ENCODE measurements at regions not wholly inside any gene's neighbourhood (a gene's known extent, or its start where the extent isn't known, plus 50 kb on each side); places are given as distances from the start of the nearest gene placed in this dataset.
"Not testable (repeated sequence)": the region's sequence is repeated elsewhere in the genome, so short reads cannot be mapped to it uniquely, and the experiment has no call there.

DNA sequence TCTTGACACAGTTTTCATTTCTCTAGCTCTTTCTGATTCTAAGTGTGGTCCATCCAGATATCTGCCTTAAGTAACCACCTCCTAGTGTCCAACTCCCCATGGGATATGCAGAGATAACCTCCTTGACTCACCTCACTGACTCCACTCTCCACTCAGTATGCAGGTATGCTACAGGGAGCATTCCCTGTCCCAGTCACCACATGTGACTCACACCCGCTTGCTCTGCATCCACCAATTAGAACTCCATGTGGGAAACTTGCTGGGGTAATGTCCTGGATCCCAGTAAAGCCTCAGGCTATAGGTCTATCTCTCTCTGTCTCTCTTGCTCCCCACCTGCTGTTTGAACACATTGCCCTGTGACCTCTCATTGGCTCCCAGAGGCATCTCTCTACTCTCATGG, 563.9 kb downstream of the HTR1A start:
- Histone ChIP-seq H2AFZ (ENCODE audit: low read length) (no peak overlapping the region), H3F3A (ENCODE audit: insufficient read depth, low read length) (no peaks in the 10 kb centered on the region), H3K9me2 (ENCODE audit: low read depth, low read length) (no peaks in the 10 kb centered on the region), H4K20me1 (ENCODE audit: insufficient read depth, low read length) (no peaks in the 10 kb centered on the region), H3K9ac (ENCODE audit: low read length) (no peak overlapping the region), H3K4me3 (ENCODE audit: low read depth, low read length, poor library complexity, severe bottlenecking) (no peak overlapping the region), H3K4me2 (ENCODE audit: low read length) (no peak overlapping the region), H3K4me1 (ENCODE audit: insufficient read depth, low read length, severe bottlenecking) (no peaks in the 10 kb centered on the region), H3K36me3 (ENCODE audit: insufficient read depth, low read length) (no peaks in the 10 kb centered on the region), H3K27ac (ENCODE audit: low read depth, low read length, poor library complexity, severe bottlenecking) (no peak overlapping the region), H3K27me3 (ENCODE audit: insufficient read depth, low read length) (no peaks in the 10 kb centered on the region), H3K9me3 (ENCODE audit: low read length) (no peaks in the 10 kb centered on the region), H3K79me2 (ENCODE audit: insufficient read depth, low read length) (no peaks in the 10 kb centered on the region)
- TF ChIP-seq EZH2 (IDR thresholded peaks at IDR 0.05; ENCODE audit: borderline replicate concordance, low read length), result no peak
- no peak for TF ChIP-seq CTCF (IDR thresholded peaks at IDR 0.05; ENCODE audit: low read length)

DNA sequence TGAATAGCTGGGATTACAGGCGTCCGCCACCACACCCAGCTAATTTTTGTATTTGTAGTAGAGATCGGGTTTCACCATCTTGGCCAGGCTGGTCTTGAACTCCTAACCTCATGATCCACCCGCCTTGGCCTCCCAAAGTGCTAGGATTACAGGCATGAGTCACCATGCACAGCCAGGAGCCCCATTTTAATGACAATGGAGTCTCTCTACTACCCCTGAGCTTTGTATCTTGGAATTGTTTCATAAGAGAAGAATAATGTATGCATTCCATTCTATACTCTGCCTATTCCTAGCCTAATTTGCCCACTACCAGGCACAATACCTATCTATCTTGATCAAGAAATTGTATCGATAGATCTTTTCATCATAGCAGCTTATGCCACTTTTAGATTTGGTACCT, 574.1 kb downstream of the HTR1A start:
- H3K4me1 ChIP-seq (ENCODE audit: insufficient read depth, low read length, severe bottlenecking); H3F3A ChIP-seq (ENCODE audit: insufficient read depth, low read length); H3K27me3 ChIP-seq (ENCODE audit: insufficient read depth, low read length); H3K27ac ChIP-seq (ENCODE audit: low read depth, low read length, poor library complexity, severe bottlenecking); H4K20me1 ChIP-seq (ENCODE audit: insufficient read depth, low read length); H3K4me2 ChIP-seq (ENCODE audit: low read length); H2AFZ ChIP-seq (ENCODE audit: low read length); H3K36me3 ChIP-seq (ENCODE audit: insufficient read depth, low read length); H3K79me2 ChIP-seq (ENCODE audit: insufficient read depth, low read length); H3K9me3 ChIP-seq (ENCODE audit: low read length); H3K9ac ChIP-seq (ENCODE audit: low read length); H3K4me3 ChIP-seq (ENCODE audit: low read depth, low read length, poor library complexity, severe bottlenecking); H3K9me2 ChIP-seq (ENCODE audit: low read depth, low read length): not testable (repeated sequence)

- no peaks in the 10 kb centered on the region for H3K4me1 ChIP-seq (ENCODE audit: insufficient read depth, low read length, severe bottlenecking)
- no peaks in the 10 kb centered on the region for H3K9me3 ChIP-seq (ENCODE audit: low read length)
- no peak overlapping the region for H2AFZ ChIP-seq (ENCODE audit: low read length)
- H3K4me2 ChIP-seq (ENCODE audit: low read length), result no peak overlapping the region
- H3K79me2 ChIP-seq (ENCODE audit: insufficient read depth, low read length), result no peaks in the 10 kb centered on the region
- no peak overlapping the region for H3K9ac ChIP-seq (ENCODE audit: low read length)
- H3F3A ChIP-seq (ENCODE audit: insufficient read depth, low read length), result no peaks in the 10 kb centered on the region
- no peak overlapping the region for H3K27ac ChIP-seq (ENCODE audit: low read depth, low read length, poor library complexity, severe bottlenecking)
- no peaks in the 10 kb centered on the region for H3K36me3 ChIP-seq (ENCODE audit: insufficient read depth, low read length)
- no peaks in the 10 kb centered on the region for H3K9me2 ChIP-seq (ENCODE audit: low read depth, low read length)
- no peak overlapping the region for H3K4me3 ChIP-seq (ENCODE audit: low read depth, low read length, poor library complexity, severe bottlenecking)
- no peaks in the 10 kb centered on the region for H4K20me1 ChIP-seq (ENCODE audit: insufficient read depth, low read length)
- no peaks in the 10 kb centered on the region for H3K27me3 ChIP-seq (ENCODE audit: insufficient read depth, low read length)
- TF ChIP-seq EZH2 (IDR thresholded peaks at IDR 0.05; ENCODE audit: borderline replicate concordance, low read length) (no peak), CTCF (IDR thresholded peaks at IDR 0.05; ENCODE audit: low read length) (no peak)
Measured at GRCh38 chr5:63375851-63376250, 586.4 kb downstream of the HTR1A start.

GRCh38 chr5:63374085-63374484, 588.2 kb downstream of the HTR1A start:
- no peaks in the 10 kb centered on the region for H3K9me3 ChIP-seq (ENCODE audit: low read length)
- no peaks in the 10 kb centered on the region for H3K27me3 ChIP-seq (ENCODE audit: insufficient read depth, low read length)
- H3K9me2 ChIP-seq (ENCODE audit: low read depth, low read length), result no peaks in the 10 kb centered on the region
- H3K4me2 ChIP-seq (ENCODE audit: low read length), result no peak overlapping the region
- H3K79me2 ChIP-seq (ENCODE audit: insufficient read depth, low read length), result no peaks in the 10 kb centered on the region
- H2AFZ ChIP-seq (ENCODE audit: low read length), result no peak overlapping the region
- H3K9ac ChIP-seq (ENCODE audit: low read length), result no peak overlapping the region
- H3F3A ChIP-seq (ENCODE audit: insufficient read depth, low read length), result no peaks in the 10 kb centered on the region
- H3K4me1 ChIP-seq (ENCODE audit: insufficient read depth, low read length, severe bottlenecking), result no peaks in the 10 kb centered on the region
- no peak for TF ChIP-seq CTCF (IDR thresholded peaks at IDR 0.05; ENCODE audit: low read length)
- no peak for TF ChIP-seq EZH2 (IDR thresholded peaks at IDR 0.05; ENCODE audit: borderline replicate concordance, low read length)
- no peaks in the 10 kb centered on the region for H3K36me3 ChIP-seq (ENCODE audit: insufficient read depth, low read length)
- H4K20me1 ChIP-seq (ENCODE audit: insufficient read depth, low read length), result no peaks in the 10 kb centered on the region
- H3K4me3 ChIP-seq (ENCODE audit: low read depth, low read length, poor library complexity, severe bottlenecking), result no peak overlapping the region
- H3K27ac ChIP-seq (ENCODE audit: low read depth, low read length, poor library complexity, severe bottlenecking), result no peak overlapping the region

Data from OCI-LY1 (cell line).